ENCODE measurements at regions not wholly inside any gene's neighbourhood (a gene's known extent, or its start where the extent isn't known, plus 50 kb on each side); places are given as distances from the start of the nearest gene placed in this dataset.
A peak's percentile ranks its signal among the peaks of the same experiment; 100 is the strongest.

- peaks cover 12% of the 10 kb centered on the region for H3K79me1 ChIP-seq (ENCODE audit: low read length)
- no peak overlapping the region for H3K4me2 ChIP-seq (ENCODE audit: low read length)
- no peak overlapping the region for H4K91ac ChIP-seq (ENCODE audit: low read depth, low read length)
- H3K36me3 ChIP-seq (ENCODE audit: control insufficient read depth in 1 of 2, insufficient read depth in 2 of 2, low read length in 2 of 2) = no peaks in the 10 kb centered on the region
- no peaks in the 10 kb centered on the region for H3K27me3 ChIP-seq (ENCODE audit: insufficient read depth, low read length)
- no peak overlapping the region for H3K23ac ChIP-seq (ENCODE audit: low read length)
- H3K4me1 ChIP-seq (ENCODE audit: control insufficient read depth in 1 of 2, insufficient read depth in 2 of 2, low read length in 2 of 2) = peaks cover 3 to 9% of the 10 kb centered on the region in 2 experiments
- no CpG with 5 or more reads among the region's 6 CpGs for WGBS (ENCODE audit: extremely low coverage, insufficient coverage, insufficient read length)
- H2AK5ac ChIP-seq (ENCODE audit: low read length) = no peak overlapping the region
- no peak overlapping the region for H4K12ac ChIP-seq (ENCODE audit: low read depth, low read length)
- no peak overlapping the region for H2BK12ac ChIP-seq (ENCODE audit: low read length)
- peak; percentile 37 to 55 for DNase-seq
- H3K9ac ChIP-seq (ENCODE audit: low read length) = no peak overlapping the region
- H2AFZ ChIP-seq (ENCODE audit: insufficient read depth, low read length, poor library complexity) = no peak overlapping the region
- no peak overlapping the region for H4K8ac ChIP-seq (ENCODE audit: low read depth, low read length)
- no peak overlapping the region for H3K4ac ChIP-seq (ENCODE audit: low read depth, low read length)
- no peaks in the 10 kb centered on the region for H3K79me2 ChIP-seq (ENCODE audit: control insufficient read depth, insufficient read depth, low read length, poor library complexity)
- H2BK5ac ChIP-seq (ENCODE audit: low read depth, low read length, poor library complexity) = no peak overlapping the region
- peak overlapping the region; percentile 43 for H2BK120ac ChIP-seq (ENCODE audit: insufficient read depth, low read length, poor library complexity)
- H3K18ac ChIP-seq (ENCODE audit: low read length) = no peak overlapping the region
- H3K4me3 ChIP-seq (ENCODE audit: low read depth, low read length) = no peak overlapping the region
- no peak overlapping the region for H3K27ac ChIP-seq (ENCODE audit: low read depth, low read length)
- H3K14ac ChIP-seq (ENCODE audit: low read length) = no peak overlapping the region
- H3K9me3 ChIP-seq (ENCODE audit: insufficient read depth, low read depth, low read length) = no peaks in the 10 kb centered on the region
These were observed 464.0 kb downstream of the FBXO15 start for GRCh38 chr18:73683409-73684238.

DNA sequence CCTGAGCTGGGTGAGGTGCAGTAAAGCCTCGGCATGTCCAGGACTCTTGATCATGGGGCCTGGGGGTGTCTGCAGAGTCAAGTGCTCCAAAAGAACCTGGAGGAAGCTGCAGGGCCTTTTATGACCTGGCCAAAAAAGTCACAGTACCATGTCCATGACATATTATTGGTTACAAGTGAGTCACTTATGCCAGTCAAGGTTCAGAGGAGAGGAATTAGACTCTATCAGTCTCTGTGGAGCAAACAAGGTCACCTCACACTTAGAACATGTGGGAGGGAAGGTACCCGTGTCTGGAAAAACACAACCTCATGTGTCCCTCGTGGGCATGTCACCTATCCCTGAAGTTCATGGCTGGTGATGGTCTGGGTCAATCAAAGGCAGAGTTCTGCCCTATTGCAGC is 465.7 kb downstream of the FBXO15 start:
- H4K12ac ChIP-seq (ENCODE audit: low read depth, low read length) = no peak overlapping the region
- H3K4ac ChIP-seq (ENCODE audit: low read depth, low read length) = no peak overlapping the region
- H3K14ac ChIP-seq (ENCODE audit: low read length) = no peak overlapping the region
- H3K4me1 ChIP-seq (ENCODE audit: control insufficient read depth in 1 of 2, insufficient read depth in 2 of 2, low read length in 2 of 2) = no peaks in the 10 kb centered on the region
- peak overlapping the region; percentile 16 for H2BK120ac ChIP-seq (ENCODE audit: insufficient read depth, low read length, poor library complexity)
- H3K4me3 ChIP-seq (ENCODE audit: low read depth, low read length) = no peak overlapping the region
- H3K4me2 ChIP-seq (ENCODE audit: low read length) = no peak overlapping the region
- H3K9me3 ChIP-seq (ENCODE audit: insufficient read depth, low read depth, low read length) = no peaks in the 10 kb centered on the region
- H3K27me3 ChIP-seq (ENCODE audit: insufficient read depth, low read length) = no peaks in the 10 kb centered on the region
- H3K27ac ChIP-seq (ENCODE audit: low read depth, low read length) = no peak overlapping the region
- H2AFZ ChIP-seq (ENCODE audit: insufficient read depth, low read length, poor library complexity) = no peak overlapping the region
- H2BK12ac ChIP-seq (ENCODE audit: low read length) = no peak overlapping the region
- H3K79me1 ChIP-seq (ENCODE audit: low read length) = peaks cover 1% of the 10 kb centered on the region
- H3K9ac ChIP-seq (ENCODE audit: low read length) = no peak overlapping the region
- no peak overlapping the region for H3K23ac ChIP-seq (ENCODE audit: low read length)
- DNase-seq = no peak
- no CpG with 5 or more reads among the region's 3 CpGs for WGBS (ENCODE audit: extremely low coverage, insufficient coverage, insufficient read length)
- H2BK5ac ChIP-seq (ENCODE audit: low read depth, low read length, poor library complexity) = no peak overlapping the region
- no peaks in the 10 kb centered on the region for H3K36me3 ChIP-seq (ENCODE audit: control insufficient read depth in 1 of 2, insufficient read depth in 2 of 2, low read length in 2 of 2)
- no peak overlapping the region for H2AK5ac ChIP-seq (ENCODE audit: low read length)
- H3K18ac ChIP-seq (ENCODE audit: low read length) = no peak overlapping the region
- H4K8ac ChIP-seq (ENCODE audit: low read depth, low read length) = no peak overlapping the region
- peak overlapping the region; percentile 11 for H4K91ac ChIP-seq (ENCODE audit: low read depth, low read length)
- H3K79me2 ChIP-seq (ENCODE audit: control insufficient read depth, insufficient read depth, low read length, poor library complexity) = no peaks in the 10 kb centered on the region

DNA sequence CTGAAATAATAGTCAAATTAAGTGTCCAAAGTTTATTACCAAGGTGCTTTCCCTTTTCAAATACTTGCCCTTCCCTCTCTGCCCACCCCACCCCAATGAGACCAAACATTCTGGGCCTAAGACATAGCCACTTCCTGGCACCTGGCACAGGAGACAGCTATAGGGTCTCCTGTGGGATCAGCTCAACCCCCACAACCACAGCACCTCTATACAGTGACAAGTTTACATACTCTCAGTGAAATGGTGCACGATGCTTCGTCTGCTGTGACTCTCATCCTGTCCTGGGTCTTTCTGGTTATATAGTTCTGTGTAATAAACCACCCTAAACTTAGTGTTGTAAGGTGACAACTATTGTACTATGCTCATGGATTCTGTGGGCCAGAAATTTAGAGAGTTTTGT is 466.2 kb downstream of the FBXO15 start:
- H3K27me3 ChIP-seq (ENCODE audit: insufficient read depth, low read length) = no peaks in the 10 kb centered on the region
- no peak overlapping the region for H4K8ac ChIP-seq (ENCODE audit: low read depth, low read length)
- no peak for DNase-seq
- no peaks in the 10 kb centered on the region for H3K9me3 ChIP-seq (ENCODE audit: insufficient read depth, low read depth, low read length)
- no peak overlapping the region for H2AFZ ChIP-seq (ENCODE audit: insufficient read depth, low read length, poor library complexity)
- no peak overlapping the region for H2AK5ac ChIP-seq (ENCODE audit: low read length)
- no peak overlapping the region for H3K4me3 ChIP-seq (ENCODE audit: low read depth, low read length)
- no peaks in the 10 kb centered on the region for H3K79me2 ChIP-seq (ENCODE audit: control insufficient read depth, insufficient read depth, low read length, poor library complexity)
- H3K14ac ChIP-seq (ENCODE audit: low read length) = no peak overlapping the region
- H4K91ac ChIP-seq (ENCODE audit: low read depth, low read length) = no peak overlapping the region
- no peak overlapping the region for H2BK5ac ChIP-seq (ENCODE audit: low read depth, low read length, poor library complexity)
- no peak overlapping the region for H3K4ac ChIP-seq (ENCODE audit: low read depth, low read length)
- no peaks in the 10 kb centered on the region for H3K4me1 ChIP-seq (ENCODE audit: control insufficient read depth in 1 of 2, insufficient read depth in 2 of 2, low read length in 2 of 2)
- H4K12ac ChIP-seq (ENCODE audit: low read depth, low read length) = no peak overlapping the region
- H3K23ac ChIP-seq (ENCODE audit: low read length) = no peak overlapping the region
- H3K18ac ChIP-seq (ENCODE audit: low read length) = no peak overlapping the region
- no peak overlapping the region for H3K4me2 ChIP-seq (ENCODE audit: low read length)
- no peak overlapping the region for H2BK12ac ChIP-seq (ENCODE audit: low read length)
- peaks cover 1% of the 10 kb centered on the region for H3K79me1 ChIP-seq (ENCODE audit: low read length)
- H2BK120ac ChIP-seq (ENCODE audit: insufficient read depth, low read length, poor library complexity) = no peak overlapping the region
- H3K9ac ChIP-seq (ENCODE audit: low read length) = no peak overlapping the region
- H3K36me3 ChIP-seq (ENCODE audit: control insufficient read depth in 1 of 2, insufficient read depth in 2 of 2, low read length in 2 of 2) = no peaks in the 10 kb centered on the region
- WGBS (ENCODE audit: extremely low coverage, insufficient coverage, insufficient read length) = no CpG with 5 or more reads among the region's 2 CpGs
- H3K27ac ChIP-seq (ENCODE audit: low read depth, low read length) = no peak overlapping the region

GRCh38 chr18:73679941-73680712 is 467.5 kb downstream of the FBXO15 start:
- Histone ChIP-seq H3K14ac (ENCODE audit: low read length) (no peak overlapping the region), H3K4me3 (ENCODE audit: low read depth, low read length) (no peak overlapping the region), H3K4me1 (ENCODE audit: control insufficient read depth in 1 of 2, insufficient read depth in 2 of 2, low read length in 2 of 2) (no peaks in the 10 kb centered on the region), H3K27me3 (ENCODE audit: insufficient read depth, low read length) (no peaks in the 10 kb centered on the region), H3K27ac (ENCODE audit: low read depth, low read length) (no peak overlapping the region), H3K4me2 (ENCODE audit: low read length) (no peak overlapping the region), H3K79me1 (ENCODE audit: low read length) (no peaks in the 10 kb centered on the region), H2BK120ac (ENCODE audit: insufficient read depth, low read length, poor library complexity) (no peak overlapping the region), H4K8ac (ENCODE audit: low read depth, low read length) (no peak overlapping the region), H2BK12ac (ENCODE audit: low read length) (no peak overlapping the region), H2AK5ac (ENCODE audit: low read length) (no peak overlapping the region), H3K79me2 (ENCODE audit: control insufficient read depth, insufficient read depth, low read length, poor library complexity) (no peaks in the 10 kb centered on the region), H4K12ac (ENCODE audit: low read depth, low read length) (no peak overlapping the region), H3K18ac (ENCODE audit: low read length) (no peak overlapping the region), H3K9ac (ENCODE audit: low read length) (no peak overlapping the region), H2BK5ac (ENCODE audit: low read depth, low read length, poor library complexity) (no peak overlapping the region), H3K36me3 (ENCODE audit: control insufficient read depth in 1 of 2, insufficient read depth in 2 of 2, low read length in 2 of 2) (no peaks in the 10 kb centered on the region), H4K91ac (ENCODE audit: low read depth, low read length) (no peak overlapping the region), H2AFZ (ENCODE audit: insufficient read depth, low read length, poor library complexity) (no peak overlapping the region), H3K9me3 (ENCODE audit: insufficient read depth, low read depth, low read length) (no peaks in the 10 kb centered on the region), H3K4ac (ENCODE audit: low read depth, low read length) (no peak overlapping the region), H3K23ac (ENCODE audit: low read length) (no peak overlapping the region)
- WGBS (ENCODE audit: extremely low coverage, insufficient coverage, insufficient read length) = no CpG with 5 or more reads among the region's 8 CpGs
- no peak for DNase-seq

All from trophoblast cell (in vitro differentiated cells and primary cell).